ENCODE measurements at regions not wholly inside any gene's neighbourhood (a gene's known extent, or its start where the extent isn't known, plus 50 kb on each side); places are given as distances from the start of the nearest gene placed in this dataset.

DNA sequence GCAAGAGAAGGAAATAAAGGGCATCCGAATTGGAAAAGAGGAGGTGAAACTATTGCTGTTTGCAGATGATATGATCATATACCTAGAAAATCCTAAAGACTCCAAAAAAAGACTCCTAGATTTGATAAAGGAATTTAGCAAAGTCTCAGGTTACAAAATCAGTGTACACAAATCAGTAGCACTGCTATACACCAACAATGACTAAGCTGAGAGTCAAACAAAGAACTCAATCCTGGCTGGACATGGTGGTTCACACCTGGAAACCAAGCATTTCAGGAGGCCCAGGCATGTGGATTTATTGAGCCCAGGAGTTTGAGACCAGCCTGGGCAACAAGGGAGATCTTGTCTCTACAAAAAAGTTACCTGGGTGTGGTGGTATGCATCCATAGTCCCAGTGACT, 188.7 kb upstream of the PLXNC1 start:
- TF ChIP-seq, protein P1, sequence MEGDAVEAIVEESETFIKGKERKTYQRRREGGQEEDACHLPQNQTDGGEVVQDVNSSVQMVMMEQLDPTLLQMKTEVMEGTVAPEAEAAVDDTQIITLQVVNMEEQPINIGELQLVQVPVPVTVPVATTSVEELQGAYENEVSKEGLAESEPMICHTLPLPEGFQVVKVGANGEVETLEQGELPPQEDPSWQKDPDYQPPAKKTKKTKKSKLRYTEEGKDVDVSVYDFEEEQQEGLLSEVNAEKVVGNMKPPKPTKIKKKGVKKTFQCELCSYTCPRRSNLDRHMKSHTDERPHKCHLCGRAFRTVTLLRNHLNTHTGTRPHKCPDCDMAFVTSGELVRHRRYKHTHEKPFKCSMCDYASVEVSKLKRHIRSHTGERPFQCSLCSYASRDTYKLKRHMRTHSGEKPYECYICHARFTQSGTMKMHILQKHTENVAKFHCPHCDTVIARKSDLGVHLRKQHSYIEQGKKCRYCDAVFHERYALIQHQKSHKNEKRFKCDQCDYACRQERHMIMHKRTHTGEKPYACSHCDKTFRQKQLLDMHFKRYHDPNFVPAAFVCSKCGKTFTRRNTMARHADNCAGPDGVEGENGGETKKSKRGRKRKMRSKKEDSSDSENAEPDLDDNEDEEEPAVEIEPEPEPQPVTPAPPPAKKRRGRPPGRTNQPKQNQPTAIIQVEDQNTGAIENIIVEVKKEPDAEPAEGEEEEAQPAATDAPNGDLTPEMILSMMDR (IDR thresholded peaks at IDR 0.05; ENCODE audit: poor library complexity) = no peak
- TF ChIP-seq EZH2 (IDR thresholded peaks at IDR 0.05; ENCODE audit: borderline replicate concordance) (no peak), EZH2phosphoT487 (IDR thresholded peaks at IDR 0.05; ENCODE audit: low read depth, severe bottlenecking, unreplicated experiment) (no peak)

All from hepatocyte (in vitro differentiated cells).